Endodermal cell (in vitro differentiated cells): ENCODE measurements at regions not wholly inside any gene's neighbourhood (a gene's known extent, or its start where the extent isn't known, plus 50 kb on each side); places are given as distances from the start of the nearest gene placed in this dataset.
A peak's percentile ranks its signal among the peaks of the same experiment; 100 is the strongest.

Experiments
- DNase-seq: peaks from one replicate; pipeline ENCODE4 v3.0.0-alpha.2; 2017
- H3K27ac ChIP-seq: 2 replicates; pipeline ENCODE4 v1.5.1; 2013; ENCODE audit warnings: mild to moderate bottlenecking, low read depth, low read length, moderate library complexity
- H3K27me3 ChIP-seq: 2 replicates; pipeline ENCODE4 v1.6.1; 2013; ENCODE audit warnings: mild to moderate bottlenecking, low read length, moderate library complexity; ENCODE audit not compliant: insufficient read depth, control insufficient read depth, poor library complexity, severe bottlenecking
- H3K36me3 ChIP-seq: 2 replicates; pipeline ENCODE4 v1.7.0; 2013; ENCODE audit warnings: mild to moderate bottlenecking, low read length, moderate library complexity; ENCODE audit not compliant: control insufficient read depth, insufficient read depth
- H3K4me1 ChIP-seq: one replicate; pipeline ENCODE4 v1.7.0; 2013; ENCODE audit warnings: low read length; ENCODE audit not compliant: control insufficient read depth, insufficient read depth
- H3K4me3 ChIP-seq: 2 replicates; pipeline ENCODE4 v1.5.1; 2013; ENCODE audit warnings: mild to moderate bottlenecking, low read length, moderate library complexity
- H3K9ac ChIP-seq: 2 replicates; pipeline ENCODE4 v1.6.1; 2013; ENCODE audit warnings: mild to moderate bottlenecking, low read length, moderate library complexity; ENCODE audit not compliant: poor library complexity, severe bottlenecking; ENCODE audit errors: extremely low read depth
- H3K9me3 ChIP-seq: 2 replicates; pipeline ENCODE4 v1.6.1; 2013; ENCODE audit warnings: mild to moderate bottlenecking, low read length, moderate library complexity; ENCODE audit not compliant: control insufficient read depth
- H3K27ac Mint-ChIP-seq: 2 replicates; pipeline ENCODE4 v1.8.0; 2020; ENCODE audit warnings: mixed read lengths
- H3K27me3 Mint-ChIP-seq: 2 replicates; pipeline ENCODE4 v1.8.0; 2021; ENCODE audit warnings: mild to moderate bottlenecking, mixed read lengths; ENCODE audit not compliant: insufficient read depth
- H3K36me3 Mint-ChIP-seq: 2 replicates; pipeline ENCODE4 v1.8.0; 2020; ENCODE audit warnings: low read depth, mixed read lengths
- H3K4me1 Mint-ChIP-seq: 2 replicates; pipeline ENCODE4 v1.8.0; 2020; ENCODE audit warnings: mixed read lengths
- H3K4me3 Mint-ChIP-seq: 2 replicates; pipeline ENCODE4 v1.8.0; 2020; ENCODE audit warnings: mild to moderate bottlenecking, moderate library complexity, mixed read lengths
- H3K9me3 Mint-ChIP-seq: 2 replicates; pipeline ENCODE4 v1.8.0; 2020; ENCODE audit warnings: mild to moderate bottlenecking, mixed read lengths
- WGBS, 2 experiments: methylation state at CpG; one replicate each; pipeline versions ENCODE4 v1.1.5 to v1.1.7; 2013; ENCODE audit warnings: missing lambda C conversion rate in 2 of 2, mixed read lengths in 1 of 2; ENCODE audit not compliant: insufficient coverage in 1 of 2, insufficient read length in 1 of 2; 5-methylcytosine and 5-hydroxymethylcytosine counted together
- TF ChIP-seq, protein P1 (sequence below): fragments of 200-600 bp; sonication (generic); conservative IDR thresholded peaks from 2 replicates; pipeline ENCODE4 v1.5.0; 2021; ENCODE audit warnings: antibody characterized with exemption, mild to moderate bottlenecking

DNA sequence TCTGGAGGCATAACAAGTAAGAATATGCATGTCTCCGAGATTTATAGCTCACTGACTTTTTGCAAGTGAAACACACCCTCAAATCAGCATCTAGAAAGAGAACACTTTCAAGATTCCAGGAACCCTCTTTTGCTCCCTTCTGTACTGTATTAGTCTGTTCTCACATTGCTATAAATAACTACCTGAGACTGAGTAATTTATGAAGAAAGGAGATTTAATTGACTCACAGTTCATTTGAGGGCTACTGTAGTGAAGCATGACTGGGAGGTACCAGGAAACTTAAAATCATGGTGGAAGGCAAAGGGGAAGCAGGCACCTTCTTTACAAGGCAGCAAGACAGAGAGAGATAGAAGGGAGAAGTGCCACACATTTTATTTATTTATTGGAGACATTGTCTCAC lies 269.9 kb downstream of the UTRN start:
- Mint-ChIP-seq H3K4me3 (no peak overlapping the region), H3K27me3 (no peaks in the 10 kb centered on the region), H3K4me1 (no peaks in the 10 kb centered on the region), H3K9me3 (no peaks in the 10 kb centered on the region), H3K36me3 (peaks cover 43% of the 10 kb centered on the region), H3K27ac (no peak overlapping the region)
- no peak overlapping the region for H3K4me3 ChIP-seq
- no peaks in the 10 kb centered on the region for H3K27me3 ChIP-seq
- H3K9ac ChIP-seq, result no peak overlapping the region
- TF ChIP-seq, protein P1, sequence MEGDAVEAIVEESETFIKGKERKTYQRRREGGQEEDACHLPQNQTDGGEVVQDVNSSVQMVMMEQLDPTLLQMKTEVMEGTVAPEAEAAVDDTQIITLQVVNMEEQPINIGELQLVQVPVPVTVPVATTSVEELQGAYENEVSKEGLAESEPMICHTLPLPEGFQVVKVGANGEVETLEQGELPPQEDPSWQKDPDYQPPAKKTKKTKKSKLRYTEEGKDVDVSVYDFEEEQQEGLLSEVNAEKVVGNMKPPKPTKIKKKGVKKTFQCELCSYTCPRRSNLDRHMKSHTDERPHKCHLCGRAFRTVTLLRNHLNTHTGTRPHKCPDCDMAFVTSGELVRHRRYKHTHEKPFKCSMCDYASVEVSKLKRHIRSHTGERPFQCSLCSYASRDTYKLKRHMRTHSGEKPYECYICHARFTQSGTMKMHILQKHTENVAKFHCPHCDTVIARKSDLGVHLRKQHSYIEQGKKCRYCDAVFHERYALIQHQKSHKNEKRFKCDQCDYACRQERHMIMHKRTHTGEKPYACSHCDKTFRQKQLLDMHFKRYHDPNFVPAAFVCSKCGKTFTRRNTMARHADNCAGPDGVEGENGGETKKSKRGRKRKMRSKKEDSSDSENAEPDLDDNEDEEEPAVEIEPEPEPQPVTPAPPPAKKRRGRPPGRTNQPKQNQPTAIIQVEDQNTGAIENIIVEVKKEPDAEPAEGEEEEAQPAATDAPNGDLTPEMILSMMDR, result no peak
- H3K27ac ChIP-seq, result no peak overlapping the region
- DNase-seq, result no peak
- no peaks in the 10 kb centered on the region for H3K9me3 ChIP-seq
- H3K36me3 ChIP-seq, result peaks cover 39% of the 10 kb centered on the region
- 92 to 100% methylated on average over 1 of the region's 1 CpG for WGBS, 2 experiments
- no peaks in the 10 kb centered on the region for H3K4me1 ChIP-seq

DNA sequence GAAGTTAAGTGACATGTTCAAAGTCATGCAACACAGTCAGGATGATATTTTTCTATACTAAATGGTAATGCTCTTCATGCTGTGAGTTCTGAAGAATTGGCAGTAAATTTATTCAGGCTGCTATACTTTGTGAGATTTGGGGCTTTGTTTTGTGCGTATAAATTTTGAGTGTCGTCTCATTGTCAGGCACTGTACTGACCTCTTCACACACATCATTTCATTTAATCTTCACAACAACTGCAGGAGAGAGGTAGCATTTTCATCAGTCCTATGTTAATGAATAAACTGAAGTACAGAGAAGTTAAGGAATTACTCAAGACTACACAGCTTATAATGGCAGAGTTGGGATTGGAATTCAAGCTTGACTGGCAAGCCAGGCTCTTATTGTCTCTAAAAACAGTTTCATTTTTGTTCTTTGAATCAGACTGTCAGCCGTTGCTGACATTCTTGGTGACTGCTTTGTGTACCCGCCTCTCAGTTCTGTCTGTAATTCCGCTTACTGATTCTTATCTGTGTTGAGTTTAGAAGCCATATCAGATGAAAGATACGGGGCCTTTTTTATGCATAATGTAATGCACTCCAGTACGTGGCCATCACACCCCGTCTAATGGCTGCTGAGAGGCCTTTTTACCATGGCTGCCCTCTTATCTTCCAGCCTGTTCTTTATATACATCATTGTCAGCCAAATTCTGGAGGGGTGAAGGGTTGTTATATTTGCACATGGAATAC lies 274.9 kb downstream of the UTRN start:
- 68 to 85% methylated on average over 4 to 8 of the region's 8 CpGs for WGBS, 2 experiments

DNA sequence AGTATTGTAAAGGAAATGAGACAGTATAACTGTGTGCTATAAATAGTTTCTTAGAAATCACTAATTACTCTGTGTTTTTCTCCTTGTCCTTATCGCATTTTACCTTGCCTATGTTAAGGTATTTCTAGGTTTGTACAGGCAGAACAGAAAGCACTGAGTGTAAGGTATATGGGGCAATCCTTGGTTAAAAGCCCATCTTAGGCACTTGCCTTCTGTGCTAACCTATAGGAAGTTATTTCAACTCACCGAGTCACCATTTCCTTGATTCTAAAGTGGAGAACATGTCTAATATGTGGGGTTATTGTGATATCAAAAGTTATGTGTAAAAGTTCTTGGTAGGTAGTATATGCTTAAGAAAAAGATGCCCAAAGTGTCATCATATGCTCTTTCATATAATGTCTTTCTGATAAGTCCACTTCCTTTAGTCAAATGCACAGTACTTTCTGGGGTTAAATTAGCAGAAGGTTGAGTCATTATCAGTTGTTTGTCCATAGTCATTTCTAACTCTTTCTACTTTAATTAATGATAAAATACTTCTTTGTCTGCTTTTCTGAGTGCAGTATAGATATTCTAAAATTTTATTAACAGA lies 276.4 kb downstream of the UTRN start:
- Histone ChIP-seq H3K27ac (no peak overlapping the region), H3K36me3 (peaks cover 33% of the 10 kb centered on the region), H3K9me3 (no peaks in the 10 kb centered on the region), H3K4me3 (no peak overlapping the region), H3K27me3 (no peaks in the 10 kb centered on the region), H3K9ac (no peak overlapping the region), H3K4me1 (no peaks in the 10 kb centered on the region)
- 93 to 100% methylated on average over 1 to 2 of the region's 2 CpGs for WGBS, 2 experiments
- no peak overlapping the region for H3K4me3 Mint-ChIP-seq
- no peak overlapping the region for H3K27ac Mint-ChIP-seq
- no peaks in the 10 kb centered on the region for H3K9me3 Mint-ChIP-seq
- DNase-seq, result no peak
- H3K4me1 Mint-ChIP-seq, result no peaks in the 10 kb centered on the region
- H3K36me3 Mint-ChIP-seq, result peaks cover 17% of the 10 kb centered on the region
- TF ChIP-seq, protein P1, result no peak
- no peaks in the 10 kb centered on the region for H3K27me3 Mint-ChIP-seq

More for the DNA sequence above, 274.9 kb downstream of the UTRN start:
- no peaks in the 10 kb centered on the region for H3K9me3 ChIP-seq
- Mint-ChIP-seq H3K4me1 (no peaks in the 10 kb centered on the region), H3K4me3 (no peak overlapping the region), H3K36me3 (peaks cover 24% of the 10 kb centered on the region), H3K9me3 (no peaks in the 10 kb centered on the region), H3K27ac (no peak overlapping the region), H3K27me3 (no peaks in the 10 kb centered on the region)
- no peak for DNase-seq
- H3K4me1 ChIP-seq, result no peaks in the 10 kb centered on the region
- H3K27me3 ChIP-seq, result no peaks in the 10 kb centered on the region
- no peak overlapping the region for H3K4me3 ChIP-seq
- H3K36me3 ChIP-seq, result peaks cover 38% of the 10 kb centered on the region
- TF ChIP-seq, protein P1, result no peak
- peak overlapping the region; percentile 69 for H3K27ac ChIP-seq
- no peak overlapping the region for H3K9ac ChIP-seq
